KMS-11 (cell line): ENCODE measurements at regions not wholly inside any gene's neighbourhood (a gene's known extent, or its start where the extent isn't known, plus 50 kb on each side); places are given as distances from the start of the nearest gene placed in this dataset.

ENCODE experiments used
- H2AFZ ChIP-seq: fragments of 200-600 bp; sonication (generic); 2 replicates; pipeline ENCODE4 v1.6.1; 2016; ENCODE audit warnings: antibody characterized with exemption, mixed run types, low read depth
- H3K27ac ChIP-seq: fragments of 200-600 bp; sonication (generic); 2 replicates; pipeline ENCODE4 v1.6.1; 2016; ENCODE audit warnings: mild to moderate bottlenecking, mixed run types
- H3K27me3 ChIP-seq: fragments of 200-600 bp; sonication (generic); 2 replicates; pipeline ENCODE4 v1.6.1; 2017; ENCODE audit warnings: mild to moderate bottlenecking, low read depth, mixed run types, moderate library complexity; ENCODE audit not compliant: insufficient read depth
- H3K36me3 ChIP-seq: fragments of 200-600 bp; sonication (generic); 2 replicates; pipeline ENCODE4 v1.6.1; 2017; ENCODE audit warnings: mild to moderate bottlenecking, mixed run types; ENCODE audit not compliant: insufficient read depth
- H3K4me1 ChIP-seq: fragments of 200-600 bp; sonication (generic); 2 replicates; pipeline ENCODE4 v1.6.1; 2016; ENCODE audit warnings: mild to moderate bottlenecking, low read depth, mixed run types; ENCODE audit not compliant: poor library complexity, severe bottlenecking
- H3K4me2 ChIP-seq: fragments of 200-600 bp; sonication (generic); 2 replicates; pipeline ENCODE4 v1.7.0; 2016; ENCODE audit warnings: mild to moderate bottlenecking, mixed run types
- H3K4me3 ChIP-seq: fragments of 200-600 bp; sonication (generic); IDR thresholded peaks from 2 replicates; pipeline ENCODE4 v1.6.1; 2017; ENCODE audit warnings: low read depth, low read length, mixed read lengths; ENCODE audit not compliant: insufficient read depth
- H3K79me2 ChIP-seq: fragments of 200-600 bp; sonication (generic); 2 replicates; pipeline ENCODE4 v1.6.1; 2016; ENCODE audit warnings: low read depth, mixed run types; ENCODE audit not compliant: insufficient read depth
- H3K9ac ChIP-seq: fragments of 200-600 bp; sonication (generic); 2 replicates; pipeline ENCODE4 v1.6.1; 2016; ENCODE audit warnings: mild to moderate bottlenecking, mixed run types
- H4K20me1 ChIP-seq: fragments of 200-600 bp; sonication (generic); 2 replicates; pipeline ENCODE4 v1.6.1; 2016; ENCODE audit warnings: mild to moderate bottlenecking, mixed run types; ENCODE audit not compliant: insufficient read depth
- CTCF ChIP-seq: fragments of 200-600 bp; sonication (generic); conservative IDR thresholded peaks from 2 replicates; pipeline ENCODE4 v1.6.1; 2017; ENCODE audit warnings: low read depth, mild to moderate bottlenecking, antibody characterized with exemption, low read length, moderate library complexity, mixed read lengths

- Histone ChIP-seq H3K4me1 (no peaks in the 10 kb centered on the region), H3K36me3 (no peaks in the 10 kb centered on the region), H4K20me1 (no peaks in the 10 kb centered on the region), H3K27ac (no peak overlapping the region), H3K9ac (no peak overlapping the region), H3K79me2 (no peaks in the 10 kb centered on the region), H3K27me3 (no peaks in the 10 kb centered on the region), H2AFZ (0 out of 2 replicates have a peak overlapping the region, but pooled peaks have one; percentile 22), H3K4me3 (no peak overlapping the region), H3K4me2 (no peak overlapping the region)
- no peak for TF ChIP-seq CTCF
Measured at GRCh38 chr11:80414181-80415165, 973.6 kb upstream of the TENM4 start.

GRCh38 chr11:80412604-80413003 is 971.8 kb upstream of the TENM4 start:
- Histone ChIP-seq H3K4me1 (no peaks in the 10 kb centered on the region), H3K27me3 (no peaks in the 10 kb centered on the region), H4K20me1 (no peaks in the 10 kb centered on the region), H3K9ac (no peak overlapping the region), H3K79me2 (no peaks in the 10 kb centered on the region), H3K27ac (no peak overlapping the region), H3K4me2 (no peak overlapping the region), H3K4me3 (no peak overlapping the region), H3K36me3 (no peaks in the 10 kb centered on the region), H2AFZ (no peak overlapping the region)
- TF ChIP-seq CTCF, result no peak

GRCh38 chr11:80393210-80393609 is 952.4 kb upstream of the TENM4 start:
- Histone ChIP-seq H3K36me3 (no peaks in the 10 kb centered on the region), H3K27me3 (no peaks in the 10 kb centered on the region), H4K20me1 (no peaks in the 10 kb centered on the region), H3K4me2 (no peak overlapping the region), H3K9ac (no peak overlapping the region), H3K79me2 (no peaks in the 10 kb centered on the region), H2AFZ (no peak overlapping the region), H3K4me3 (no peak overlapping the region), H3K4me1 (no peaks in the 10 kb centered on the region), H3K27ac (no peak overlapping the region)
- TF ChIP-seq CTCF, result no peak

GRCh38 chr11:80390505-80390904 is 949.7 kb upstream of the TENM4 start:
- H3K4me1 ChIP-seq, result no peaks in the 10 kb centered on the region
- no peak overlapping the region for H3K4me2 ChIP-seq
- TF ChIP-seq CTCF, result no peak
- H3K79me2 ChIP-seq, result no peaks in the 10 kb centered on the region
- H3K27me3 ChIP-seq, result no peaks in the 10 kb centered on the region
- H2AFZ ChIP-seq, result no peak overlapping the region
- H3K27ac ChIP-seq, result no peak overlapping the region
- no peaks in the 10 kb centered on the region for H4K20me1 ChIP-seq
- no peaks in the 10 kb centered on the region for H3K36me3 ChIP-seq
- no peak overlapping the region for H3K4me3 ChIP-seq
- no peak overlapping the region for H3K9ac ChIP-seq
